HG02885 (cell line): ENCODE measurements at regions not wholly inside any gene's neighbourhood (a gene's known extent, or its start where the extent isn't known, plus 50 kb on each side); places are given as distances from the start of the nearest gene placed in this dataset.
A peak's percentile ranks its signal among the peaks of the same experiment; 100 is the strongest.

Experiments used
- ATAC-seq: cut with Tn5 transposase; IDR thresholded peaks from one replicate; pipeline ENCODE4 v1.9.1; 2021; ENCODE audit warnings: mild to moderate bottlenecking; ENCODE audit not compliant: unreplicated experiment, poor library complexity

- no peak for ATAC-seq
These were observed 1158.8 kb downstream of the IGSF11 start for GRCh38 chr3:117875887-117876286.

- ATAC-seq = no peak
These were observed 1154.0 kb downstream of the IGSF11 start for GRCh38 chr3:117880638-117881037.

- no peak for ATAC-seq
These were observed 1153.4 kb downstream of the IGSF11 start for GRCh38 chr3:117881210-117881609.

GRCh38 chr3:117885011-117885441 lies 1149.6 kb downstream of the IGSF11 start:
- no peak for ATAC-seq

DNA sequence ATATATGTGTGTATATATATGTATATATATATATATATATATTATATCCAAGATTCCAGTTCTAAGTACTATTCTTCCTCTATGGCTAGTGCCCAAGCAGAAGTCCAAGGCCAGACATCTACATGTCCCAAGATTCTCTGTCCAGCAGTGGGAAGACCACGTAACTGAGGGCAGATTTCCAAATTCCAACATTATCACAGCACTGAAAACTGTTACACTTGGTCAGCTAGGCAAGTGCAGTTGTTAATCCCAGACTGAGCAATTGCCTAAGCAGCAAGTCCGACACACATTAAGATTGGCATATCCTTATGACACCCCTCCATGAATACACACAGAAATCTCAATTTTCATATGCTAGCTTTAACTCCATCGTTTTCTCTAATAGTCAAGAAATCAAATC lies 1148.5 kb downstream of the IGSF11 start:
- ATAC-seq = no peak

DNA sequence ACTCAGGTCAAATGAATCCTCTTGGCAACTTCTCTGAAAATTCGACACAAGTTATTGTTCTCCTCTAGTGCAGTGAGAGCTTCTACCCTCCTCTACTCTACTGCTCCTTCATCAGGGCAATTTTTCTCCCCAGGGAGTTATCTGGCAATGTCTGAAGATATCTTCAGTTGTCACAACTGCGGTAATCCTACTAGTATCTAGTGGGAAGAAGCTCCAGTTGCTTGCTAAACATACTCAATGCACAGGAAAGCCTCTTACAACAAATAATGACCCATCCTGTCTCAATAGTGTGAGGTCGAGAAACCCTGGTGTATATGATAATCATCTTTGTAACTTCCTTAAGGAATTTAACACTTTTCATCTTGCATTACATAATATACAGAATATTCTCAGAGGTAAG lies 1147.6 kb downstream of the IGSF11 start:
- ATAC-seq = no peak

GRCh38 chr3:117887901-117888300 lies 1146.7 kb downstream of the IGSF11 start:
- no peak for ATAC-seq

DNA sequence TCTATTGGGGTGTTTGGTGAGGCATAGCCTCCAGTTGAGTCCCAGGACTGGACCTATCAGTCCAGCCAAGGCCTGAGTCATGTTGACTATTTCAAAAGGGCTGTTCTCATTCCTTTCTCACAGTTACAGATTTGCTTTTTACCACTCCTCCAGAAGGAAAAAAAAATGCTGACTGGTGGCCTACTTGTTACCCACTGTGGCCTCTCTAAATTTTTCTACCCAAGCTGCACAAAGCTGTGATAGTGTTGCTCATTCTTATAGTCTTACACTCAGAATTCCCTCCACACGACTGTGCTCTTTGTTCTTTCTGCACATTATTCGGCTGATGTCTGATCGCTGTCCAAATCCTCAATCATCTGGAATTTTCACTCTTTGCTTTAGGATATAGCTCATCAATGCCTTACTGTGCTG lies 1142.2 kb downstream of the IGSF11 start:
- ATAC-seq = no peak

DNA sequence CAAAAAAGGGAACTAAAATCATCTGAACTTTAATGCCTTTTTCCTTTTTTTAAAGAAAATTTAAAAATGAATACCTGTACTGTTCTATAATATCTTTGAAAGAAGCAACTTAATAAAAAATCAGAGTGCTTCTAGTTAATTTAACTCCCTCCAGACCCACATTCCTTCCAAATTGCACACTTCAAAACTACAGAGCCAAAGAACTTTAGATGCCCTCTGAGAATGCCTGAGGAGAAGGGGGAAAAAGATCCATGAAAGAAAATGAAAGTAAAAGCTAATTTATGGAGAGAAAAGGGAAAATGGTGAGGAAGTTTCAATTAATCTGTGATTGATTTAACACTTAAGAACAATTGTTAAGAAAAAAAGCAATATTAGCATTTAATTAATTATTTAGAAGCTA lies 1141.6 kb downstream of the IGSF11 start:
- no peak for ATAC-seq

- ATAC-seq = no peak
These were observed 1141.0 kb downstream of the IGSF11 start for GRCh38 chr3:117893638-117894037.

DNA sequence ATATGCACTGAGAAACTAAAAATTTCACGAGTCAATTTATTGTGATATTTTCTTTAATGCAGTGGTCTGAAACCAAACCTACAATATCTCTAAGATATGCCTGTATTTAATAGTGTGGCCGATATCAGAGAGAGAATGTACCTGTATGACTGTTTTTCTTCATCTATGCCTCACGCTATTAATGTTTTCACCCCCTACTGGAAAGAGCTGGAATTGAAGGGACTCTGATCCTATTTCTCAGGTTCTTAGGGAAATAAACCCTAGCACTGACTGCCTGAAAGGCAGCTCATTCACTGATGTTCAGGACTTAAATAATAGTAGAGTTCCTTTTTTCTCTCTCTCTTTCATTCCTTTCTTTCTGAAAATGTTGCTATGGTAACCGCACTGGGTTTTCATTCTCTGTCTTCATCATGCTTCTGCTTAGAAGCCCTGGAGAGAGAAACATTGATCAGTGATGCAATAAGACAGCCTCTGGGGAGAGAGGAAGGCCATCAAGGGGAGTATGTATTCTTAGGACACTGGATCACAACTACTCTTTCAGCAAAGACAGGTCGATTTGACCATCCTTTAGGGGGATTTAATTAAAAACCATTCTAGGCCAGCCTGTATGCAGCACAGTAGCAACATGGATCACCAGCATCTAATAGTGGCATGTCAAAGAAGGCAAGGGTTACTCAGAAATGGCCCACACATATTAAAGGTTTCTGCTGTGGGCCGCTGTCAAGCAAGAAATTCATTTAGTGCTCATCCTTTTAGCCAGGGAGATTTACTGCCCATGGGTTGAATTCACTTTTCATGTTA lies 1135.7 kb downstream of the IGSF11 start:
- peak; percentile 89 for ATAC-seq

DNA sequence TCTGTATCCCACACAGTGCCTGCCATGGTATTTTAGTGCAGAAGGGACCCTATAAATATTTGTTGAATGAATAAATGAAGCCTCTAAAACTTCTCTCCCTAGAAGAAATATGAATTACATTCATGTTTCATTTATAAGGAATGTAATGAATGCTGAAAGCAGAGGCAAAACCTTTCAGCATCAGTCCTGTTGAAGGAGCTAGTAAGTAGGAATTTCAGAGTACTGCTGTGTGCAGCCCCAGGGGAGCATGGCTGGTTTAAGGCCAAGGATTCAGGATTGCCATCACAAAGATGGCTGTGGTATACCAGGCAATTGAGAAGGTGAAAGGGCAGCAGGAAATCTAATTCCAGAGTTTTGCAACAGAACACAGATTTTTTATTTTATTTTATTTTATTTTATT lies 1131.4 kb downstream of the IGSF11 start:
- ATAC-seq = no peak

DNA sequence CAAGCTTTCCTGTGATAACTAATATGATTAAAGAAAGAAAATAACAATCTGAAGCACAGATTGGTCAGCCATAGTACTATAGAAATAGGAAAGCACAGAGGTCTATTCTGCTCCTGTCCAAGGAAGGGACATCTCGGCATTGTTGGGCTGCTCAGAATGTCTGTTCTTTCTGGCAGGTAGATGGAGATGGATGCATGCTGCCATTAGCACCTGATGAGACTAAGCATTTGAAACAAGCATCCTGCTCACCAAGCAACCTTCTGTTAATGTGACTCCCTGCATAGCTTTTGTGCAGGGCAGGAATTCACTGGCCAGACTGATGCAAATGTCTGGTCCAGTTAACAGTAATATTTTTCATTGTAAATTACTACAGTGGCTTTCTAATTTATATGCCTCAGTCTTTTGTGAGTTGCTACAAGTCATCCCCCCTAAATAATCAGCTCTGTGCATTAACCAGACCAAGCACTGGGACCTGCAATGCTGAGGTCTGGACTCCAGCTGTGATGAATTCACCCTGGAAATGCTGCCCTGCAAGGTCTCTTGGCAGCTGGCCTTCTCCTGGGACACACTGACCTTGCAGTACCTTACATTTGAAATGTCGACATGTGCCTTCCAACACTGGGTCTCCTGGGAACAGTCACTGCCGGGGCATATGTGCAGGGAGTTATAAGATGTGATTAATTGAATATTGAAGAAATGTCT lies 1123.7 kb downstream of the IGSF11 start:
- ATAC-seq = no peak

DNA sequence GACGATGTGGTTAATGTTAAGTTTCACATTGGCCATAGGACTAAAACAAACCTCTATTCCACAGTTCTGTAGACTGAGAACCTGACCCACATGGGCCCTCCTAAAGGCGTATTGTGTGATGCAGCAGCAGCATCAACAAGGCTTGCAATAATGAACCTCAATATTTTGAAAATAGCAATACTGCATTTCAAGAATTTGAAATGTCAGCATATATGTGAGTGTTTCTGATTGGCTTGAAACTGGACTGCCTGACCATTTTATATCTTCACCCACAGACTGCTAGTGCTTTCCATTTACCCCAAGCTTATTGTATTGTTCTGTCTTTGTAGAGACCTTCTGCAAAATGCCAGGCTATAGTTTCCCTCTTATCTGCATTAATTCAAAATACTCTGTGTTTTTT lies 1122.3 kb downstream of the IGSF11 start:
- no peak for ATAC-seq

GRCh38 chr3:117914540-117915100 lies 1120.0 kb downstream of the IGSF11 start:
- ATAC-seq = no peak

DNA sequence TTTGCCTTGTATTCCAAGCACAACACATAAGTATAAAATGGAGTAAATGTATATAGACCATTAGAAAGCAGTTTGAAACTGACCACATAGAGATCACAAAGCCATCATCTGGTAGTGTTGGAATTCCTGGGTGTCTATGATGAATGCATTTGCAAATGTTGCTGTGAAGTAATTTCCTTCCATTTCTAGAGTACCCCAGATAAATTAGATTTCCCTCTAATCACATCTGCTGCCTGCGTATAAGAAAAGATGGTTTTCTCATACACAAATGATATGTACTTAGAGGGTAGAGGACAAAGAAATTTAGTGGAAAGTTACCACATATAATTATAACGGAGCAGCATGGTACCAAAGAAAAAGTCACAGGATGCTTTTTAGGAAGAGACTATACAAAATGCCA lies 1117.8 kb downstream of the IGSF11 start:
- no peak for ATAC-seq

GRCh38 chr3:117919621-117920020 lies 1115.0 kb downstream of the IGSF11 start:
- ATAC-seq = no peak

GRCh38 chr3:117920253-117920898 lies 1114.3 kb downstream of the IGSF11 start:
- ATAC-seq = no peak

GRCh38 chr3:117921411-117921810 lies 1113.2 kb downstream of the IGSF11 start:
- ATAC-seq = no peak

GRCh38 chr3:117922039-117922438 lies 1112.6 kb downstream of the IGSF11 start:
- ATAC-seq = no peak

DNA sequence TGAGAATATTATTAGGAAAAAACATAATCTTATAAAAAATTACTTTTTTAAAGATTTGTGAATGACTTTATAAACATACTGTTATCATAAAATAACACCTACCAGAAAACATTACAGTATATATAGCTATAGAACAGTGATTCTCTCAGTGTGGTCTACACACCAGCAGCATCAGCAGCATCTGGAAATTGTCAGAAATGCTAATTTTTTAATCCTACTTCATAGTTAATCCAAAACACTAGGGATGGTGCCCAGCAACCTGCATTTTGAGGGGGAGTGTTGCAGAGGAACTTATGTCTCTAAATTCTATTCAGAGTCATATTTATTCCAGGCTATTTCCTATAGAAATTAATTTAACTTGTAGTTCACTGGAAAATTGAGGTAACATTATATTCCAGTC lies 1107.8 kb downstream of the IGSF11 start:
- ATAC-seq = no peak
